Tongue (tissue), 1 donor: ENCODE measurements at regions not wholly inside any gene's neighbourhood (a gene's known extent, or its start where the extent isn't known, plus 50 kb on each side); places are given as distances from the start of the nearest gene placed in this dataset.
"Not testable (repeated sequence)": the region's sequence is repeated elsewhere in the genome, so short reads cannot be mapped to it uniquely, and the experiment has no call there.

Source experiments
- DNase-seq: peaks from one replicate; pipeline ENCODE4 v3.0.0-alpha.2; 2015

- no peak for DNase-seq
Observed at GRCh38 chr17:56690441-56691291, 97.2 kb downstream of the NOG start.

- DNase-seq = no peak
Observed at GRCh38 chr17:56694825-56695224, 101.3 kb downstream of the NOG start.

- no peak for DNase-seq
Observed at GRCh38 chr17:56697190-56697589, 103.7 kb downstream of the NOG start.

- peak; percentile 87 for DNase-seq
Observed at GRCh38 chr17:56699186-56699894, 105.8 kb downstream of the NOG start.

GRCh38 chr17:56700919-56701420 lies 107.5 kb downstream of the NOG start:
- peak; percentile 46 for DNase-seq

- peak; percentile 85 for DNase-seq
Observed at GRCh38 chr17:56707312-56708219, 114.1 kb downstream of the NOG start.

- no peak for DNase-seq
Observed at GRCh38 chr17:56708220-56708558, 114.7 kb downstream of the NOG start.

GRCh38 chr17:56708670-56709410 lies 115.3 kb downstream of the NOG start:
- no peak for DNase-seq

GRCh38 chr17:56710986-56711385 lies 117.5 kb downstream of the NOG start:
- peak; percentile 61 for DNase-seq

GRCh38 chr17:56715613-56716357 lies 117.9 kb downstream of the C17orf67 start:
- DNase-seq = peak; percentile 94

GRCh38 chr17:56717471-56717870 lies 116.2 kb downstream of the C17orf67 start:
- no peak for DNase-seq

GRCh38 chr17:56718515-56718914 lies 115.2 kb downstream of the C17orf67 start:
- no peak for DNase-seq

- no peak for DNase-seq
Observed at GRCh38 chr17:56723421-56723820, 110.3 kb downstream of the C17orf67 start.

GRCh38 chr17:56724664-56725063 lies 109.1 kb downstream of the C17orf67 start:
- no peak for DNase-seq

- no peak for DNase-seq
Observed at GRCh38 chr17:56725144-56725543, 108.6 kb downstream of the C17orf67 start.

- DNase-seq = no peak
Observed at GRCh38 chr17:56727876-56728617, 105.7 kb downstream of the C17orf67 start.

GRCh38 chr17:56731096-56731495 lies 102.6 kb downstream of the C17orf67 start:
- not testable (repeated sequence) for DNase-seq

GRCh38 chr17:56733833-56734232 lies 99.9 kb downstream of the C17orf67 start:
- DNase-seq = no peak

- no peak for DNase-seq
Observed at GRCh38 chr17:56735842-56736241, 97.9 kb downstream of the C17orf67 start.
